ENCODE measurements at regions not wholly inside any gene's neighbourhood (a gene's known extent, or its start where the extent isn't known, plus 50 kb on each side); places are given as distances from the start of the nearest gene placed in this dataset.

- TF ChIP-seq USF1 (IDR thresholded peaks at IDR 0.05): no peak
- TF ChIP-seq ZBTB7A (IDR thresholded peaks at IDR 0.05; ENCODE audit: low read depth): no peak
- TF ChIP-seq REST (IDR thresholded peaks at IDR 0.05; ENCODE audit: low read depth): no peak
- TF ChIP-seq EP300 (IDR thresholded peaks at IDR 0.05; ENCODE audit: borderline replicate concordance): no peak
- no peak for TF ChIP-seq RAD21 (IDR thresholded peaks at IDR 0.05; ENCODE audit: low read depth)
- no peak for TF ChIP-seq MAX (IDR thresholded peaks at IDR 0.05)
- no peak for TF ChIP-seq CEBPB (IDR thresholded peaks at IDR 0.05)
- TF ChIP-seq FOXM1 (IDR thresholded peaks at IDR 0.05; ENCODE audit: borderline replicate concordance, low read depth): no peak
- no peak for TF ChIP-seq EGR1 (IDR thresholded peaks at IDR 0.05)
- no peak for TF ChIP-seq NFIC (IDR thresholded peaks at IDR 0.05)
- no peak for TF ChIP-seq TCF12 (IDR thresholded peaks at IDR 0.05; ENCODE audit: low read depth)
- no peak for TF ChIP-seq CREB1 (IDR thresholded peaks at IDR 0.05; ENCODE audit: low read depth)
- TF ChIP-seq TAF1 (IDR thresholded peaks at IDR 0.05; ENCODE audit: low read depth): no peak
- no peak for TF ChIP-seq TEAD4 (IDR thresholded peaks at IDR 0.05)
- no peak for TF ChIP-seq YY1 (IDR thresholded peaks at IDR 0.05; ENCODE audit: low read depth)
These were observed 106.3 kb downstream of the LRIG3 start for GRCh38 chr12:58814036-58814435.

- TF ChIP-seq TEAD4 (IDR thresholded peaks at IDR 0.05) (no peak), TAF1 (IDR thresholded peaks at IDR 0.05; ENCODE audit: low read depth) (no peak), TCF12 (IDR thresholded peaks at IDR 0.05; ENCODE audit: low read depth) (no peak), CREB1 (IDR thresholded peaks at IDR 0.05; ENCODE audit: low read depth) (no peak), EP300 (IDR thresholded peaks at IDR 0.05; ENCODE audit: borderline replicate concordance) (no peak), YY1 (IDR thresholded peaks at IDR 0.05; ENCODE audit: low read depth) (no peak), REST (IDR thresholded peaks at IDR 0.05; ENCODE audit: low read depth) (no peak), FOXM1 (IDR thresholded peaks at IDR 0.05; ENCODE audit: borderline replicate concordance, low read depth) (no peak), CEBPB (IDR thresholded peaks at IDR 0.05) (no peak), ZBTB7A (IDR thresholded peaks at IDR 0.05; ENCODE audit: low read depth) (no peak)
These were observed 105.1 kb downstream of the LRIG3 start for GRCh38 chr12:58815235-58815634.

- TF ChIP-seq REST (IDR thresholded peaks at IDR 0.05; ENCODE audit: low read depth) (no peak), EGR1 (IDR thresholded peaks at IDR 0.05) (no peak), MAX (IDR thresholded peaks at IDR 0.05) (no peak), YY1 (IDR thresholded peaks at IDR 0.05; ENCODE audit: low read depth) (no peak), FOXM1 (IDR thresholded peaks at IDR 0.05; ENCODE audit: borderline replicate concordance, low read depth) (no peak), CREB1 (IDR thresholded peaks at IDR 0.05; ENCODE audit: low read depth) (no peak), TEAD4 (IDR thresholded peaks at IDR 0.05) (no peak), NFIC (IDR thresholded peaks at IDR 0.05) (no peak), USF1 (IDR thresholded peaks at IDR 0.05) (no peak), EP300 (IDR thresholded peaks at IDR 0.05; ENCODE audit: borderline replicate concordance) (no peak), ZBTB7A (IDR thresholded peaks at IDR 0.05; ENCODE audit: low read depth) (no peak)
These were observed 101.8 kb downstream of the LRIG3 start for GRCh38 chr12:58818546-58818945.

- TF ChIP-seq TAF1 (IDR thresholded peaks at IDR 0.05; ENCODE audit: low read depth) (no peak), MAX (IDR thresholded peaks at IDR 0.05) (no peak), USF1 (IDR thresholded peaks at IDR 0.05) (no peak), YY1 (IDR thresholded peaks at IDR 0.05; ENCODE audit: low read depth) (no peak), TEAD4 (IDR thresholded peaks at IDR 0.05) (no peak), CREB1 (IDR thresholded peaks at IDR 0.05; ENCODE audit: low read depth) (no peak), EP300 (IDR thresholded peaks at IDR 0.05; ENCODE audit: borderline replicate concordance) (no peak), TCF12 (IDR thresholded peaks at IDR 0.05; ENCODE audit: low read depth) (no peak), NFIC (IDR thresholded peaks at IDR 0.05) (no peak), FOXM1 (IDR thresholded peaks at IDR 0.05; ENCODE audit: borderline replicate concordance, low read depth) (no peak), CEBPB (IDR thresholded peaks at IDR 0.05) (no peak), RAD21 (IDR thresholded peaks at IDR 0.05; ENCODE audit: low read depth) (no peak), REST (IDR thresholded peaks at IDR 0.05; ENCODE audit: low read depth) (no peak), ZBTB7A (IDR thresholded peaks at IDR 0.05; ENCODE audit: low read depth) (no peak), EGR1 (IDR thresholded peaks at IDR 0.05) (no peak)
These were observed 101.0 kb downstream of the LRIG3 start for GRCh38 chr12:58819345-58819744.

All from Ishikawa (cell line).